MM.1S (cell line): ENCODE measurements at regions not wholly inside any gene's neighbourhood (a gene's known extent, or its start where the extent isn't known, plus 50 kb on each side); places are given as distances from the start of the nearest gene placed in this dataset.

Experiments used
- DNase-seq: peaks from one replicate; pipeline ENCODE4 v3.0.0-alpha.2; 2015
- H2AFZ ChIP-seq: fragments of 300-600 bp; sonication (generic); 2 replicates; pipeline ENCODE4 v1.6.0; 2016; ENCODE audit warnings: antibody characterized with exemption, low read length
- H3F3A ChIP-seq: fragments of 300-600 bp; sonication (generic); 2 replicates; pipeline ENCODE4 v1.6.1; 2016; ENCODE audit warnings: mild to moderate bottlenecking, antibody characterized with exemption, low read length, moderate library complexity, mixed read lengths; ENCODE audit not compliant: insufficient read depth
- H3K27ac ChIP-seq: fragments of 300-600 bp; sonication (generic); 2 replicates; pipeline ENCODE4 v1.5.1; 2016; ENCODE audit warnings: mild to moderate bottlenecking, low read length
- H3K27me3 ChIP-seq: fragments of 300-600 bp; sonication (generic); replicated peaks from 2 replicates; pipeline ENCODE4 v1.6.0; 2016; ENCODE audit warnings: low read length; ENCODE audit not compliant: insufficient read depth
- H3K36me3 ChIP-seq: fragments of 300-600 bp; sonication (generic); replicated peaks from 2 replicates; pipeline ENCODE4 v1.6.1; 2016; ENCODE audit warnings: mild to moderate bottlenecking, low read length, mixed read lengths; ENCODE audit not compliant: insufficient read depth
- H3K4me1 ChIP-seq: fragments of 300-600 bp; sonication (generic); 2 replicates; pipeline ENCODE4 v1.6.1; 2016; ENCODE audit warnings: low read length, mixed read lengths
- H3K4me2 ChIP-seq: fragments of 300-600 bp; sonication (generic); 2 replicates; pipeline ENCODE4 v1.6.0; 2016; ENCODE audit warnings: low read depth, low read length
- H3K4me3 ChIP-seq: fragments of 300-600 bp; sonication (generic); 2 replicates; pipeline ENCODE4 v1.5.1; 2016; ENCODE audit warnings: low read length, mixed read lengths
- H3K79me2 ChIP-seq: fragments of 300-600 bp; sonication (generic); 2 replicates; pipeline ENCODE4 v1.6.1; 2016; ENCODE audit warnings: mixed run types, low read length, mixed read lengths
- H3K9ac ChIP-seq: fragments of 300-600 bp; sonication (generic); 2 replicates; pipeline ENCODE4 v1.6.1; 2016; ENCODE audit warnings: low read length, mixed read lengths
- H3K9me2 ChIP-seq: fragments of 300-600 bp; sonication (generic); replicated peaks from 2 replicates; pipeline ENCODE4 v1.6.1; 2016; ENCODE audit warnings: mild to moderate bottlenecking, low read length, mixed read lengths; ENCODE audit not compliant: insufficient read depth
- H3K9me3 ChIP-seq: fragments of 300-600 bp; sonication (generic); replicated peaks from 2 replicates; pipeline ENCODE4 v1.6.1; 2016; ENCODE audit warnings: mild to moderate bottlenecking, low read length, mixed read lengths; ENCODE audit not compliant: insufficient read depth
- H4K20me1 ChIP-seq: fragments of 300-600 bp; sonication (generic); 2 replicates; pipeline ENCODE4 v1.6.1; 2016; ENCODE audit warnings: mild to moderate bottlenecking, low read length, moderate library complexity, mixed read lengths; ENCODE audit not compliant: insufficient read depth
- CTCF ChIP-seq: fragments of 300-600 bp; sonication (generic); IDR thresholded peaks from 2 replicates; pipeline ENCODE4 v1.5.1; 2016; ENCODE audit warnings: antibody characterized with exemption, low read length, mixed read lengths
- EZH2 ChIP-seq: fragments of 300-600 bp; sonication (generic); optimal IDR thresholded peaks from 2 replicates; pipeline ENCODE3; 2017; ENCODE audit warnings: low read depth, mild to moderate bottlenecking, antibody characterized with exemption, low read length, mixed read lengths
- EZH2phosphoT487 ChIP-seq: fragments of 300-600 bp; sonication (generic); IDR thresholded peaks from 2 replicates; pipeline ENCODE4 v1.6.1; 2018; ENCODE audit warnings: antibody characterized with exemption, low read length

GRCh38 chr10:6333973-6334372 lies 131.2 kb downstream of the PFKFB3 start:
- Histone ChIP-seq H2AFZ (no peak overlapping the region), H3F3A (no peaks in the 10 kb centered on the region), H3K9ac (no peak overlapping the region), H3K9me2 (no peaks in the 10 kb centered on the region), H4K20me1 (no peaks in the 10 kb centered on the region), H3K27me3 (no peaks in the 10 kb centered on the region), H3K4me1 (no peaks in the 10 kb centered on the region), H3K36me3 (no peaks in the 10 kb centered on the region), H3K4me3 (no peak overlapping the region), H3K4me2 (no peak overlapping the region), H3K27ac (no peak overlapping the region), H3K79me2 (no peaks in the 10 kb centered on the region), H3K9me3 (no peaks in the 10 kb centered on the region)
- TF ChIP-seq EZH2 (no peak), CTCF (no peak), EZH2phosphoT487 (no peak)
- DNase-seq: no peak

GRCh38 chr10:6336016-6336415 lies 133.3 kb downstream of the PFKFB3 start:
- Histone ChIP-seq H3K27ac (no peak overlapping the region), H3K36me3 (no peaks in the 10 kb centered on the region), H3K9me2 (no peaks in the 10 kb centered on the region), H3K4me3 (no peak overlapping the region), H3F3A (no peaks in the 10 kb centered on the region), H3K27me3 (no peaks in the 10 kb centered on the region), H3K4me1 (no peaks in the 10 kb centered on the region), H3K9ac (no peak overlapping the region), H3K79me2 (no peaks in the 10 kb centered on the region), H3K9me3 (no peaks in the 10 kb centered on the region), H2AFZ (no peak overlapping the region), H3K4me2 (no peak overlapping the region), H4K20me1 (no peaks in the 10 kb centered on the region)
- TF ChIP-seq CTCF: no peak
- TF ChIP-seq EZH2phosphoT487: no peak
- TF ChIP-seq EZH2: no peak
- DNase-seq: no peak

- no peaks in the 10 kb centered on the region for H3K27me3 ChIP-seq
- no peak overlapping the region for H2AFZ ChIP-seq
- no peaks in the 10 kb centered on the region for H4K20me1 ChIP-seq
- H3F3A ChIP-seq: no peaks in the 10 kb centered on the region
- no peak overlapping the region for H3K9ac ChIP-seq
- TF ChIP-seq EZH2phosphoT487: no peak
- no peak for TF ChIP-seq CTCF
- no peak for TF ChIP-seq EZH2
- H3K27ac ChIP-seq: no peak overlapping the region
- no peaks in the 10 kb centered on the region for H3K4me1 ChIP-seq
- no peak overlapping the region for H3K4me2 ChIP-seq
- DNase-seq: no peak
- H3K36me3 ChIP-seq: no peaks in the 10 kb centered on the region
- H3K4me3 ChIP-seq: no peak overlapping the region
- no peaks in the 10 kb centered on the region for H3K79me2 ChIP-seq
- H3K9me3 ChIP-seq: no peaks in the 10 kb centered on the region
- no peaks in the 10 kb centered on the region for H3K9me2 ChIP-seq
These were observed 134.7 kb downstream of the PFKFB3 start for GRCh38 chr10:6337382-6337781.

GRCh38 chr10:6338361-6338760 lies 135.6 kb downstream of the PFKFB3 start:
- H3K4me2 ChIP-seq: no peak overlapping the region
- H3K9ac ChIP-seq: no peak overlapping the region
- H3K9me2 ChIP-seq: no peaks in the 10 kb centered on the region
- TF ChIP-seq EZH2 (no peak), CTCF (no peak), EZH2phosphoT487 (no peak)
- no peak for DNase-seq
- no peak overlapping the region for H2AFZ ChIP-seq
- no peaks in the 10 kb centered on the region for H3K27me3 ChIP-seq
- no peak overlapping the region for H3K27ac ChIP-seq
- H3K79me2 ChIP-seq: no peaks in the 10 kb centered on the region
- H3K9me3 ChIP-seq: no peaks in the 10 kb centered on the region
- H3K4me1 ChIP-seq: no peaks in the 10 kb centered on the region
- H4K20me1 ChIP-seq: no peaks in the 10 kb centered on the region
- no peak overlapping the region for H3K4me3 ChIP-seq
- no peaks in the 10 kb centered on the region for H3K36me3 ChIP-seq
- H3F3A ChIP-seq: no peaks in the 10 kb centered on the region
